Activated CD8-positive, alpha-beta T cell treated with anti-CD3 and anti-CD28 coated beads for 36 hours (primary cell): ENCODE measurements at regions not wholly inside any gene's neighbourhood (a gene's known extent, or its start where the extent isn't known, plus 50 kb on each side); places are given as distances from the start of the nearest gene placed in this dataset.

Experiments
- ATAC-seq: fragments of 200-7000 bp; cut with Tn5 transposase; one replicate; pipeline ENCODE4 v1.10.0; 2021; ENCODE audit warnings: mild to moderate bottlenecking, moderate library complexity
- CTCF ChIA-PET: fragments of 350-600 bp; sonication (Branson Sonifier 250); formaldehyde crosslinking; loops from one replicate; lab custom pipeline; 2021; ENCODE audit warnings: antibody characterized with exemption; lab: Charles Lee
- POLR2A ChIA-PET: fragments of 350-600 bp; sonication (Branson Sonifier 250); formaldehyde crosslinking; loops from one replicate; lab custom pipeline; 2021; ENCODE audit warnings: antibody characterized with exemption; lab: Charles Lee
- DNase-seq: peaks from one replicate; pipeline ENCODE4 v3.0.0-alpha.2; 2020
- H3K27ac Mint-ChIP-seq: one replicate; pipeline ENCODE4 v1.8.0; 2021; ENCODE audit warnings: mild to moderate bottlenecking, mixed read lengths
- H3K27me3 Mint-ChIP-seq: one replicate; pipeline ENCODE4 v1.8.0; 2021; ENCODE audit warnings: mixed read lengths
- H3K36me3 Mint-ChIP-seq: one replicate; pipeline ENCODE4 v1.8.0; 2021; ENCODE audit warnings: low read depth, mixed read lengths
- H3K4me1 Mint-ChIP-seq: one replicate; pipeline ENCODE4 v1.8.0; 2021; ENCODE audit warnings: low read depth, mixed read lengths
- H3K4me3 Mint-ChIP-seq: one replicate; pipeline ENCODE4 v1.8.0; 2021; ENCODE audit warnings: mild to moderate bottlenecking, moderate library complexity, mixed read lengths
- H3K9me3 Mint-ChIP-seq: one replicate; pipeline ENCODE4 v1.8.0; 2021; ENCODE audit warnings: mixed read lengths
- intact Hi-C: fragments of 100-400 bp; cut with micrococcal nuclease; formaldehyde crosslinking; loops from one replicate; pipeline ENCODE4 v1.10.0; 2022
- TF ChIP-seq, protein P1 (sequence below): fragments of 200-600 bp; IDR thresholded peaks from one replicate; pipeline ENCODE4 v1.8.0; 2022; ENCODE audit warnings: antibody characterized with exemption, mild to moderate bottlenecking

- ChIA-PET CTCF (no interaction called here), POLR2A (no interaction called here)
- TF ChIP-seq, protein P1, sequence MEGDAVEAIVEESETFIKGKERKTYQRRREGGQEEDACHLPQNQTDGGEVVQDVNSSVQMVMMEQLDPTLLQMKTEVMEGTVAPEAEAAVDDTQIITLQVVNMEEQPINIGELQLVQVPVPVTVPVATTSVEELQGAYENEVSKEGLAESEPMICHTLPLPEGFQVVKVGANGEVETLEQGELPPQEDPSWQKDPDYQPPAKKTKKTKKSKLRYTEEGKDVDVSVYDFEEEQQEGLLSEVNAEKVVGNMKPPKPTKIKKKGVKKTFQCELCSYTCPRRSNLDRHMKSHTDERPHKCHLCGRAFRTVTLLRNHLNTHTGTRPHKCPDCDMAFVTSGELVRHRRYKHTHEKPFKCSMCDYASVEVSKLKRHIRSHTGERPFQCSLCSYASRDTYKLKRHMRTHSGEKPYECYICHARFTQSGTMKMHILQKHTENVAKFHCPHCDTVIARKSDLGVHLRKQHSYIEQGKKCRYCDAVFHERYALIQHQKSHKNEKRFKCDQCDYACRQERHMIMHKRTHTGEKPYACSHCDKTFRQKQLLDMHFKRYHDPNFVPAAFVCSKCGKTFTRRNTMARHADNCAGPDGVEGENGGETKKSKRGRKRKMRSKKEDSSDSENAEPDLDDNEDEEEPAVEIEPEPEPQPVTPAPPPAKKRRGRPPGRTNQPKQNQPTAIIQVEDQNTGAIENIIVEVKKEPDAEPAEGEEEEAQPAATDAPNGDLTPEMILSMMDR, result no peak
- Mint-ChIP-seq H3K36me3 (no peaks in the 10 kb centered on the region), H3K27me3 (no peaks in the 10 kb centered on the region), H3K27ac (no peak overlapping the region), H3K4me1 (no peaks in the 10 kb centered on the region), H3K9me3 (no peaks in the 10 kb centered on the region), H3K4me3 (no peak overlapping the region)
- DNase-seq (no peak), ATAC-seq (no peak)
- intact Hi-C loops, result no loop called here
Measured at GRCh38 chr2:2801458-2801857, 470.4 kb upstream of the MYT1L start.

GRCh38 chr2:2800697-2801096 lies 469.6 kb upstream of the MYT1L start:
- H3K4me1 Mint-ChIP-seq, result no peaks in the 10 kb centered on the region
- no peaks in the 10 kb centered on the region for H3K36me3 Mint-ChIP-seq
- ChIA-PET POLR2A (no interaction called here), CTCF (no interaction called here)
- H3K27me3 Mint-ChIP-seq, result no peaks in the 10 kb centered on the region
- TF ChIP-seq, protein P1, result no peak
- DNase-seq, result no peak
- ATAC-seq, result no peak
- intact Hi-C loops, result no loop called here
- no peak overlapping the region for H3K27ac Mint-ChIP-seq
- H3K9me3 Mint-ChIP-seq, result no peaks in the 10 kb centered on the region
- H3K4me3 Mint-ChIP-seq, result no peak overlapping the region

DNA sequence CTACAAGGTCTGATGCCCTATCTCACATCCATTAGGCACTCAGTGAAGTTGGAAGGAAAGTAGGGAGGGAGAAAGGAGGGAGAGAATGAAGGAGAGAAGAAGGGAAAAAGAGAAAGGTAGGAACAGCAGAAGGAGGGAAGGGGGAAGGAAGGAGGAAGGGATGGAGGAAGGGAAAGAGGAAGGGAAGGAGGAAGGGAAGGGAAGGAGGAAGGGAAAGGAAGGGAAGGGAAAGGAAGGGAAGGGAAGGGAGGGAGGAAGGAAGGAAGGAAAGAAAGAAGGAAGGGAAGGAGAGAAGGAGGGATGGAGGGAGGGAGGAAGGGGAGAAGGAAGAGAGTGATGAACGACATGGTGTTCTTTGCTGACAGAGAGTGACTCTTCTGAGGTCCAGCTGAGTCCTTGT lies 468.9 kb upstream of the MYT1L start:
- TF ChIP-seq, protein P1, result no peak
- Mint-ChIP-seq H3K36me3 (no peaks in the 10 kb centered on the region), H3K4me1 (no peaks in the 10 kb centered on the region), H3K9me3 (no peaks in the 10 kb centered on the region), H3K4me3 (no peak overlapping the region), H3K27ac (no peak overlapping the region), H3K27me3 (no peaks in the 10 kb centered on the region)
- intact Hi-C loops, result no loop called here
- ChIA-PET CTCF (no interaction called here), POLR2A (no interaction called here)
- ATAC-seq (no peak), DNase-seq (no peak)

DNA sequence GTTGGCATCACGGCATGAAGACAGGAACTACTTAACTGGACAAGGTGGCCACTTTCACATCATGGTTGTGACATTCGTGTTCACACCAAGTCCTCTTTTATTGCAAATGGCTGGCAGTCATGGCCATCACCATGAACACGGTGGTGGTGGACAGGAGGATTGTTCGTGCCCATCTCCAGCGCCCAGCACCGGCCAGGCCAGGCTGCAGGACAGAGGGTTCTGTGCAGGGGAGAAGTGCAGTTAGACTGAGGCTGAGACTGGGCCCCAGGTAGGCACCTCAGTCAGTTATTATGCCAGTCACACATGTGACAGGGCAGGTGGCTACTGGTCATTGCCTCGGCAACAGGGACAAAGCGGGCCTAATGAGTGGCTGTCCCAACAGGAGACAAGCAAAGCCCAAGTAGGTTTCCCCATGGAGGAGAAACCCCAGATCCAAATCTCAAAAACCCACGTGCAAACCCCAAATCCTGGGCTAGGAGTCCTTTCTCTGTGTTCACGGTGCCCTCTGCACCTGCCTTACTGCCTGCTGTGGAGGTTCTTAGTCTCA lies 468.1 kb upstream of the MYT1L start:
- ChIA-PET POLR2A (no interaction called here), CTCF (no interaction called here)
- no peaks in the 10 kb centered on the region for H3K9me3 Mint-ChIP-seq
- no peak for ATAC-seq
- H3K36me3 Mint-ChIP-seq, result no peaks in the 10 kb centered on the region
- H3K27ac Mint-ChIP-seq, result no peak overlapping the region
- intact Hi-C loops, result no loop called here
- no peak for DNase-seq
- TF ChIP-seq, protein P1, result no peak
- no peak overlapping the region for H3K4me3 Mint-ChIP-seq
- H3K4me1 Mint-ChIP-seq, result no peaks in the 10 kb centered on the region
- H3K27me3 Mint-ChIP-seq, result no peaks in the 10 kb centered on the region

- ChIA-PET CTCF (no interaction called here), POLR2A (no interaction called here)
- H3K36me3 Mint-ChIP-seq, result no peaks in the 10 kb centered on the region
Measured at GRCh38 chr2:2798337-2798736, 467.3 kb upstream of the MYT1L start.

More at GRCh38 chr2:2798337-2798736, 467.3 kb upstream of the MYT1L start:
- DNase-seq, result no peak
- ATAC-seq, result no peak
- no peak overlapping the region for H3K4me3 Mint-ChIP-seq
- no peak overlapping the region for H3K27ac Mint-ChIP-seq
- H3K9me3 Mint-ChIP-seq, result no peaks in the 10 kb centered on the region
- TF ChIP-seq, protein P1, result no peak
- no peaks in the 10 kb centered on the region for H3K27me3 Mint-ChIP-seq
- no peaks in the 10 kb centered on the region for H3K4me1 Mint-ChIP-seq
- intact Hi-C loops, result no loop called here
